ENCODE measurements at regions not wholly inside any gene's neighbourhood (a gene's known extent, or its start where the extent isn't known, plus 50 kb on each side); places are given as distances from the start of the nearest gene placed in this dataset.

DNA sequence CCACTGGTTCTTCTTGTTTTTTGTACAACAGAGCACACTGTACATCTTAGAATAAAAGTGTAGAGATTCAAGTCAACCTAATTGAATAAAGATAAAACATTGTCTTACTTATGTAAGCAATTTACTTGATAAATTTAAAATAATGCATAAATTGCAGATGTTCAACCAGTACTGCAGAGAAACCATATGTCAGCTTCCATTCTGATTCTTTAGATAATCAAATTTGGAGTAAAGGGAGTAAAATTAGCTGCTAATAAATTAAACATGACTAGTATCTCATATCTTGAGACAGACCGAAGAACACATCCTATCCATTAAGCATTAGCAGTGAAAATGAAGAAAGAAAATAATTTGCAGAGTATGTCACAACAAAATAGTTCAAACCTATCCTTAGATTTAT lies 261.2 kb downstream of the GASK1B start:
- TF ChIP-seq, protein P1, sequence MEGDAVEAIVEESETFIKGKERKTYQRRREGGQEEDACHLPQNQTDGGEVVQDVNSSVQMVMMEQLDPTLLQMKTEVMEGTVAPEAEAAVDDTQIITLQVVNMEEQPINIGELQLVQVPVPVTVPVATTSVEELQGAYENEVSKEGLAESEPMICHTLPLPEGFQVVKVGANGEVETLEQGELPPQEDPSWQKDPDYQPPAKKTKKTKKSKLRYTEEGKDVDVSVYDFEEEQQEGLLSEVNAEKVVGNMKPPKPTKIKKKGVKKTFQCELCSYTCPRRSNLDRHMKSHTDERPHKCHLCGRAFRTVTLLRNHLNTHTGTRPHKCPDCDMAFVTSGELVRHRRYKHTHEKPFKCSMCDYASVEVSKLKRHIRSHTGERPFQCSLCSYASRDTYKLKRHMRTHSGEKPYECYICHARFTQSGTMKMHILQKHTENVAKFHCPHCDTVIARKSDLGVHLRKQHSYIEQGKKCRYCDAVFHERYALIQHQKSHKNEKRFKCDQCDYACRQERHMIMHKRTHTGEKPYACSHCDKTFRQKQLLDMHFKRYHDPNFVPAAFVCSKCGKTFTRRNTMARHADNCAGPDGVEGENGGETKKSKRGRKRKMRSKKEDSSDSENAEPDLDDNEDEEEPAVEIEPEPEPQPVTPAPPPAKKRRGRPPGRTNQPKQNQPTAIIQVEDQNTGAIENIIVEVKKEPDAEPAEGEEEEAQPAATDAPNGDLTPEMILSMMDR (conservative IDR thresholded peaks at IDR 0.05; ENCODE audit: low read length) = no peak
- TF ChIP-seq EZH2phosphoT487 (IDR thresholded peaks at IDR 0.05; ENCODE audit: borderline replicate concordance) = no peak

All from Loucy (cell line).